HG03520 (cell line): ENCODE measurements at regions not wholly inside any gene's neighbourhood (a gene's known extent, or its start where the extent isn't known, plus 50 kb on each side); places are given as distances from the start of the nearest gene placed in this dataset.

Experiments
- ATAC-seq: cut with Tn5 transposase; IDR thresholded peaks from one replicate; pipeline ENCODE4 v1.9.1; 2021; ENCODE audit warnings: mild to moderate bottlenecking, moderate library complexity; ENCODE audit not compliant: unreplicated experiment

DNA sequence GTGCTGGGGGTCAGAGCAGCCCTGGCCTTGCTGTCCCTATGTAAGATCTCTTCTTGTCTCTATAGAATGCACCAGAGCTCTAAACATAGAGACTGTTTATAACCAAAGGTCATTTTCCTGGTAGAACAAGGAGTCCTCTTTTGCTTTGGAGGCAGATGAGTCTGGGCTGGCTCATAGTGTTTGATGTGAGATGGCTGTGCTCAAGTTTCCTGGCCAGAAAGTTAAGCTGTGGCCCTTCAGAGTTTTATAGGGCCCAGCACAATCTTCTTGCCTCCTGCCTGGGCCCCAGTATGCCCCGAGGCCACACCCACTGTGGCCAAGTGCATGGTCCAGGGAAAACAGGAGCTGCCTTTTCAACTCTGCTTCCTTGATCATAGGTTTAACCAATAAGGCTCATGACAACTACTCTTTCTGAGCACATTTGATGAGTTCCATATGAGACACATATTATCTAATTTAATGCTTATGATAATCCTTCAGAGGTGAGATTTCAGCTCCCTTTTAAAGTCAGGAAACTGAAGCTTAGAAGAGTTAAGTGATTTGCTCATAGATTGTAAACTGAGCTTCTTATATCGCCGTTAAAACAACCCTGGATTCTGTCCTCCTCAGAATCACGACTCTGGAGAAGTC lies 66.3 kb downstream of the MYCN start:
- no peak for ATAC-seq

- ATAC-seq, result no peak
Observed at GRCh38 chr2:16005816-16006536, 65.6 kb downstream of the MYCN start.

- ATAC-seq, result no peak
Observed at GRCh38 chr2:16005389-16005788, 65.0 kb downstream of the MYCN start.

DNA sequence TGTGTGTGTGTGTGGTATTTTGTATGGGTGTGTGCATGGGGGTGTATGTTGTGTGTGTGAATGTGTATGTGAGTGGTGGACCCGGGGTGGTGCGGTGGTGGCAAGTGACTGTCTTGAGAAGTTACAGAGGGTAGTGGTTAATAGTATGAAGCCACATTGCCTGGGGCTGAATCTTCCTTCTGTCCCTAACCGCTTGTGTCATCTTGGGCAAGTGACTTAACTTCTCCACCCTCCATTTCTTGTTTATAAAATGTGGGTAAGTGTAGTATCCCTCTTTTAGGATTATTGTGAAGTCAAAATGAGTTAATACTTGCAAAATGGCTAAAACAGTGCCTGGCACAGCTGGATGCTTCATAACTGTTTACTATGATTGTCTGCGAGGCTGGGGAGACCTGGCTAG lies 63.5 kb downstream of the MYCN start:
- ATAC-seq, result no peak

DNA sequence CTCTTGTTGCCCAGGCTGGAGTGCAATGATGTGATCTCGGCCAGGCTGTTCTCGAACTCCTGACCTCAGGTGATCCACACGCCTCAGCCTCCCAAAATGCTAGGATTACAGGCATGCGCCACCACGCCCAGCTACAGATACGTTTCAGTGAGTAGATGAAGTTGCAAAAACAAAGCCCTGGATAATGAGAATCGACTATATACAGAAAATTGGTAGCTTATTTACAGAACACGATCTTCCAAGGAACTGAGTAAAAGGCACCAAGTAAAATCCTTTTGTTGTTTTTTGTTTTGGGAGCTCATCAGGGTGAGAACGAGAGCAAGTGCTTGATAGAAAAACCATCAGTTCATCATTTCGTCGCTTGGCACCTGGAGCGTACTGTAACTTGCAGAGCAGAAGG lies 62.8 kb downstream of the MYCN start:
- no peak for ATAC-seq

DNA sequence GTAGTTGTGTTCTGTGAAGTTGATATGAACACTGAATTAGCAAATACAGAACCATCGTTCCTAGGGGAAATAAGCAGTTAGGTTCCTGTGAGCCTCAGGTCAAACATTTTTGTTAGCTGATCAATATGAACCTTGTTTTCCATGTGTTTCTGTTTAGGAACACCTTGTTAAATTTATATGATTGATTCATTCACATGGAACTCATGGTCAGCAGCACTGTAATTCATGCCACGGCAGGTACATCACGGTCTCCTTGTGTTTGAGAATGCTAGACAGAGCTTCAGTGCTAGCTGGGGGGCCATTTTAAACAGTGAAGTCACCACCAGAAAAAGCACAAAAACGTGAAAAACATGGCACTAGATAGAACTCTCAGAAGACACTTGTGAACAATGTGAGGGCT lies 62.2 kb downstream of the MYCN start:
- no peak for ATAC-seq

DNA sequence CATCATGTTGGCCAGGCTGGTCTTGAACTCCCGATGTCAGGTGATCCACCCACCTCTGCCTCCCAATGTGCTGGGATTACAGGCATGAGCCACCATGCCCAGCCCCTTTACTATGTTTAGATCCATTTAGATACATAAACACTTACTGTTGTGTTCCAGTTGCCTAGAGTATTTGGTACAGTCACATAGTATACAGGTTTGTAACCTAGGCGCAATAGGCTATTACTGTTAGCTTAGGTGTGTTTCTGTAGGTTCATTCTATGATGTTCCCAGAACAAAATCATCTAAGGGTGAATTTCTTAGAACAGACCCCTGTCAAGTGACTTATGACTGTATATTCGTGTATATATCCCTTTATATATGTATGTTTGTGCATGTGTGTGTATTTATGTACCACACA lies 61.8 kb downstream of the MYCN start:
- ATAC-seq, result no peak

DNA sequence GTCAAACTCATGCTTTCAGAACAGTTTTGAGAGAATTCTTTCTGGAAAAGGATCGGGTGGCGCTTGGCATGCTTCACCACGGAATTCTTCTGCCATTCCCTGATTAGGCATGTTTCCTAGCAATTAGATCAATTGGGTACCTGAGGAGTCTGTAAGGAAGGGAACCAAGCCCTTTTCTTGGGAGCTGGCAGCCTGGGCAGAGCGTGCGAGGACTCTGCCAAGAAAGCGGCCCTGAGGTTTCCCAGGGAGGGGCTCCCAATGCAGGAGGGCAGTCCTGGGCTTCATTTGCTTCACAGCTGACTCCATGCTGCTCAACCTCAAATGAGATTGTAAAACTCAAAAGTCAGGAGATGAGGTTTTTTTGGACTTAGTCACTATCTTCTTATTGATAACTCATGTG lies 60.3 kb downstream of the MYCN start:
- ATAC-seq, result no peak

GRCh38 chr2:15999596-16000469 lies 59.5 kb downstream of the MYCN start:
- no peak for ATAC-seq

- no peak for ATAC-seq
Observed at GRCh38 chr2:15997728-15998280, 57.5 kb downstream of the MYCN start.

- ATAC-seq, result no peak
Observed at GRCh38 chr2:15996536-15997423, 56.4 kb downstream of the MYCN start.
